ENCODE measurements at regions not wholly inside any gene's neighbourhood (a gene's known extent, or its start where the extent isn't known, plus 50 kb on each side); places are given as distances from the start of the nearest gene placed in this dataset.

- TF ChIP-seq BACH2 (CRISPR knock-in tag; IDR thresholded peaks at IDR 0.05; ENCODE audit: borderline replicate concordance): no peak
- TF ChIP-seq, protein P1, sequence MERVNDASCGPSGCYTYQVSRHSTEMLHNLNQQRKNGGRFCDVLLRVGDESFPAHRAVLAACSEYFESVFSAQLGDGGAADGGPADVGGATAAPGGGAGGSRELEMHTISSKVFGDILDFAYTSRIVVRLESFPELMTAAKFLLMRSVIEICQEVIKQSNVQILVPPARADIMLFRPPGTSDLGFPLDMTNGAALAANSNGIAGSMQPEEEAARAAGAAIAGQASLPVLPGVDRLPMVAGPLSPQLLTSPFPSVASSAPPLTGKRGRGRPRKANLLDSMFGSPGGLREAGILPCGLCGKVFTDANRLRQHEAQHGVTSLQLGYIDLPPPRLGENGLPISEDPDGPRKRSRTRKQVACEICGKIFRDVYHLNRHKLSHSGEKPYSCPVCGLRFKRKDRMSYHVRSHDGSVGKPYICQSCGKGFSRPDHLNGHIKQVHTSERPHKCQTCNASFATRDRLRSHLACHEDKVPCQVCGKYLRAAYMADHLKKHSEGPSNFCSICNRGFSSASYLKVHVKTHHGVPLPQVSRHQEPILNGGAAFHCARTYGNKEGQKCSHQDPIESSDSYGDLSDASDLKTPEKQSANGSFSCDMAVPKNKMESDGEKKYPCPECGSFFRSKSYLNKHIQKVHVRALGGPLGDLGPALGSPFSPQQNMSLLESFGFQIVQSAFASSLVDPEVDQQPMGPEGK (CRISPR knock-in tag; IDR thresholded peaks at IDR 0.05; ENCODE audit: borderline replicate concordance): no peak
Measured at GRCh38 chr10:10911035-10911434, 106.6 kb upstream of the CELF2 start.
